ENCODE measurements at regions not wholly inside any gene's neighbourhood (a gene's known extent, or its start where the extent isn't known, plus 50 kb on each side); places are given as distances from the start of the nearest gene placed in this dataset.

DNA sequence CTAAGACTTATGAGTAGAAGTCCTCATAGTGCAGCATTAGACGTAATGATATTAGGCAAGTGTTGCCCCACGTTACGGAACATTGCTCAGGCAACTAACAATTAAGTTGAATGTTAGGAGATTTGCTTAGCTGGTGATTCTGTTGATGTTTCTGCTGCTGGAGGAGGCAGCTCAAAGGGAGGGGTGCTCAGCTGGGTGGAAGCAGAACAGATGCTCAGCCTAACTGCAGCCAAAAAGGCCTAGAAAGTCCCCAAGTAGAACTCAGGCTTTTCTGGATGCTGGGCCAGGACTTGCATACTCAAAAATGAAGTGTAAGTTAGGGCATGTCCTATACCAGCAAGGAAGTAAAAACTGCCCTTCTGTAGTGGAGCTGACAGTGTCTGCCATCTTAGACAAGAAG lies 201.4 kb downstream of the ADRA2A start:
- CTCF ChIA-PET = no interaction called here

GRCh38 chr10:111281516-111281915 lies 204.7 kb downstream of the ADRA2A start:
- ATAC-seq (ENCODE audit: low read depth) = no peak
- Mint-ChIP-seq H3K4me3 (no peak overlapping the region), H3K9me3 (ENCODE audit: insufficient read depth) (no peaks in the 10 kb centered on the region), H3K4me1 (no peaks in the 10 kb centered on the region), H3K27me3 (peaks cover 13% of the 10 kb centered on the region), H3K27ac (no peak overlapping the region)
- WGBS (ENCODE audit: insufficient coverage) = 33% methylated on average over 1 of the region's 4 CpGs
- H3K4me3 ChIP-seq (ENCODE audit: control extremely low read depth in 1 of 5, extremely low read depth in 1 of 5, insufficient read depth in 1 of 5, low read depth in 2 of 5, low read length in 4 of 5) = no peak overlapping the region
- intact Hi-C loops (cut with micrococcal nuclease) = no loop called here
- no peak overlapping the region for H3K9ac ChIP-seq (ENCODE audit: low read length)
- H2AFZ ChIP-seq (ENCODE audit: insufficient read depth, low read depth, low read length, poor library complexity, severe bottlenecking) = no peak overlapping the region
- H4K20me1 ChIP-seq (ENCODE audit: control insufficient read depth, insufficient read depth, low read length, poor library complexity, severe bottlenecking) = no peaks in the 10 kb centered on the region
- H3K27ac ChIP-seq (ENCODE audit: low read length in 2 of 2) = no peak overlapping the region
- no peaks in the 10 kb centered on the region for H3K27me3 ChIP-seq (replicated peaks in 1 of 4; ENCODE audit: control extremely low read depth in 1 of 4, control insufficient read depth in 3 of 4, insufficient read depth in 4 of 4, low read length in 3 of 4)
- H3K79me2 ChIP-seq (ENCODE audit: control insufficient read depth, insufficient read depth, low read length) = no peaks in the 10 kb centered on the region
- ChIA-PET CTCF (no interaction called here), POLR2A (no interaction called here)
- TF ChIP-seq EZH2 (IDR thresholded peaks at IDR 0.05; ENCODE audit: borderline replicate concordance, insufficient read depth, low read depth, low read length, poor library complexity, severe bottlenecking) = no peak
- TF ChIP-seq, protein P1, sequence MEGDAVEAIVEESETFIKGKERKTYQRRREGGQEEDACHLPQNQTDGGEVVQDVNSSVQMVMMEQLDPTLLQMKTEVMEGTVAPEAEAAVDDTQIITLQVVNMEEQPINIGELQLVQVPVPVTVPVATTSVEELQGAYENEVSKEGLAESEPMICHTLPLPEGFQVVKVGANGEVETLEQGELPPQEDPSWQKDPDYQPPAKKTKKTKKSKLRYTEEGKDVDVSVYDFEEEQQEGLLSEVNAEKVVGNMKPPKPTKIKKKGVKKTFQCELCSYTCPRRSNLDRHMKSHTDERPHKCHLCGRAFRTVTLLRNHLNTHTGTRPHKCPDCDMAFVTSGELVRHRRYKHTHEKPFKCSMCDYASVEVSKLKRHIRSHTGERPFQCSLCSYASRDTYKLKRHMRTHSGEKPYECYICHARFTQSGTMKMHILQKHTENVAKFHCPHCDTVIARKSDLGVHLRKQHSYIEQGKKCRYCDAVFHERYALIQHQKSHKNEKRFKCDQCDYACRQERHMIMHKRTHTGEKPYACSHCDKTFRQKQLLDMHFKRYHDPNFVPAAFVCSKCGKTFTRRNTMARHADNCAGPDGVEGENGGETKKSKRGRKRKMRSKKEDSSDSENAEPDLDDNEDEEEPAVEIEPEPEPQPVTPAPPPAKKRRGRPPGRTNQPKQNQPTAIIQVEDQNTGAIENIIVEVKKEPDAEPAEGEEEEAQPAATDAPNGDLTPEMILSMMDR (IDR thresholded peaks at IDR 0.05) = no peak
- DNase-seq = no peak
- H3K4me2 ChIP-seq (replicated peaks; ENCODE audit: low read depth, low read length, poor library complexity, severe bottlenecking) = no peak overlapping the region
- no peaks in the 10 kb centered on the region for H3K36me3 ChIP-seq (replicated peaks in 1 of 2; ENCODE audit: control extremely low read depth in 1 of 2, control insufficient read depth in 1 of 2, extremely low read depth in 1 of 2, insufficient read depth in 2 of 2, low read length in 1 of 2)
- H3K4me1 ChIP-seq (ENCODE audit: control insufficient read depth in 2 of 2, insufficient read depth in 2 of 2, low read length in 2 of 2) = no peaks in the 10 kb centered on the region
- no peaks in the 10 kb centered on the region for H3K9me3 ChIP-seq (ENCODE audit: control extremely low read depth in 1 of 3, control insufficient read depth in 2 of 3, insufficient read depth in 1 of 3, low read length in 2 of 3)

More for the DNA sequence above, 201.4 kb downstream of the ADRA2A start:
- no peaks in the 10 kb centered on the region for H3K36me3 ChIP-seq (replicated peaks in 1 of 2; ENCODE audit: control extremely low read depth in 1 of 2, control insufficient read depth in 1 of 2, extremely low read depth in 1 of 2, insufficient read depth in 2 of 2, low read length in 1 of 2)
- H3K27ac ChIP-seq (ENCODE audit: low read length in 2 of 2) = no peak overlapping the region
- H3K4me2 ChIP-seq (replicated peaks; ENCODE audit: low read depth, low read length, poor library complexity, severe bottlenecking) = no peak overlapping the region
- Mint-ChIP-seq H3K4me3 (no peak overlapping the region), H3K27ac (no peak overlapping the region), H3K4me1 (no peaks in the 10 kb centered on the region), H3K9me3 (ENCODE audit: insufficient read depth) (no peaks in the 10 kb centered on the region), H3K27me3 (peaks cover 18% of the 10 kb centered on the region)
- H2AFZ ChIP-seq (ENCODE audit: insufficient read depth, low read depth, low read length, poor library complexity, severe bottlenecking) = no peak overlapping the region
- intact Hi-C loops (cut with micrococcal nuclease) = no loop called here
- H3K4me3 ChIP-seq (ENCODE audit: control extremely low read depth in 1 of 5, extremely low read depth in 1 of 5, insufficient read depth in 1 of 5, low read depth in 2 of 5, low read length in 4 of 5) = no peak overlapping the region
- H3K79me2 ChIP-seq (ENCODE audit: control insufficient read depth, insufficient read depth, low read length) = no peaks in the 10 kb centered on the region
- no peaks in the 10 kb centered on the region for H3K9me3 ChIP-seq (ENCODE audit: control extremely low read depth in 1 of 3, control insufficient read depth in 2 of 3, insufficient read depth in 1 of 3, low read length in 2 of 3)
- DNase-seq (no peak), ATAC-seq (ENCODE audit: low read depth) (no peak)
- 94% methylated on average over 3 of the region's 3 CpGs for WGBS (ENCODE audit: insufficient coverage)
- TF ChIP-seq, protein P1 (IDR thresholded peaks at IDR 0.05) = no peak
- TF ChIP-seq EZH2 (IDR thresholded peaks at IDR 0.05; ENCODE audit: borderline replicate concordance, insufficient read depth, low read depth, low read length, poor library complexity, severe bottlenecking) = no peak
- no peak overlapping the region for H3K9ac ChIP-seq (ENCODE audit: low read length)
- no peaks in the 10 kb centered on the region for H4K20me1 ChIP-seq (ENCODE audit: control insufficient read depth, insufficient read depth, low read length, poor library complexity, severe bottlenecking)
- POLR2A ChIA-PET = no interaction called here
- no peaks in the 10 kb centered on the region for H3K4me1 ChIP-seq (ENCODE audit: control insufficient read depth in 2 of 2, insufficient read depth in 2 of 2, low read length in 2 of 2)
- no peaks in the 10 kb centered on the region for H3K27me3 ChIP-seq (replicated peaks in 1 of 4; ENCODE audit: control extremely low read depth in 1 of 4, control insufficient read depth in 3 of 4, insufficient read depth in 4 of 4, low read length in 3 of 4)
